ENCODE measurements at regions not wholly inside any gene's neighbourhood (a gene's known extent, or its start where the extent isn't known, plus 50 kb on each side); places are given as distances from the start of the nearest gene placed in this dataset.

DNA sequence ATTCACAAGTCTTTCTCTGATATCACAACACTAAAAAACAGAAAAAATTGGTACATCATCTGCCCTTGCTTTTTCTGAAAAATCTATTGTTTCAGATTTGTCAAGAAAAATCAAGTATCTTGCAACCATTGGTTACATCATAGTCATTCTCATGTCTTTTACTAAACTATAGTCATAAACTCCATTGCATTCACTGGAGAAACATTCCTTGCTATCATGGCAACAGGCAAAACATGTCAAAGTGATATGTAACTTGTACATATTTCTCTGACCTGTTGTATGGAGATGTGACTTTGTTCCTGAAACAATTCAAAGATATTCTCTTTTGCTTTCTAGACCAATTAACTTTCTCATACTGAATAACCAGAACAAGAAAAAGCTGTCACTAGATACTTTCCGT lies 121.9 kb upstream of the ANK2 start:
- Histone ChIP-seq H2BK120ac (ENCODE audit: low read depth, low read length) (no peak overlapping the region), H3K23ac (ENCODE audit: low read depth, low read length) (no peak overlapping the region), H4K5ac (ENCODE audit: low read depth, low read length) (no peak overlapping the region), H3K56ac (ENCODE audit: extremely low read depth, insufficient read depth, low read length) (no peak overlapping the region), H3K9me3 (ENCODE audit: control insufficient read depth, insufficient read depth, low read length) (no peaks in the 10 kb centered on the region), H4K20me1 (ENCODE audit: insufficient read depth, low read length) (no peaks in the 10 kb centered on the region), H3K79me1 (ENCODE audit: low read depth in 1 of 2, low read length in 2 of 2) (no peaks in the 10 kb centered on the region), H3K27me3 (ENCODE audit: control insufficient read depth, insufficient read depth, low read length) (no peaks in the 10 kb centered on the region), H3K36me3 (ENCODE audit: control insufficient read depth, insufficient read depth, low read length) (no peaks in the 10 kb centered on the region), H3K4me1 (ENCODE audit: control insufficient read depth, insufficient read depth, low read length) (no peaks in the 10 kb centered on the region), H2AK9ac (replicated peaks; ENCODE audit: low read depth, low read length, poor library complexity) (no peak overlapping the region), H3K9me1 (ENCODE audit: insufficient read depth, low read length) (no peaks in the 10 kb centered on the region), H2AK5ac (ENCODE audit: low read depth, low read length) (no peak overlapping the region), H3K14ac (replicated peaks; ENCODE audit: low read depth, low read length) (no peak overlapping the region), H3K4me3 (ENCODE audit: insufficient read depth, low read depth, low read length) (no peak overlapping the region), H4K91ac (ENCODE audit: insufficient read depth, low read depth, low read length) (no peak overlapping the region), H4K8ac (ENCODE audit: low read depth in 2 of 2, low read length in 2 of 2) (no peak overlapping the region), H2BK15ac (ENCODE audit: low read depth, low read length) (no peak overlapping the region), H3K9ac (ENCODE audit: low read depth, low read length) (no peak overlapping the region), H3K4ac (ENCODE audit: low read depth, low read length) (no peak overlapping the region), H3K18ac (ENCODE audit: low read depth, low read length) (no peak overlapping the region), H3K27ac (ENCODE audit: insufficient read depth, low read length) (no peak overlapping the region), H3K4me2 (ENCODE audit: low read depth, low read length) (no peak overlapping the region), H2AFZ (replicated peaks; ENCODE audit: low read length, poor library complexity) (no peak overlapping the region), H2BK5ac (ENCODE audit: low read depth, low read length, poor library complexity, severe bottlenecking) (no peak overlapping the region), H2BK20ac (ENCODE audit: low read depth, low read length) (no peak overlapping the region)
- intact Hi-C loops (cut with micrococcal nuclease), result no loop called here
- ATAC-seq (ENCODE audit: low read depth) (no peak), DNase-seq (no peak)
- TF ChIP-seq BHLHE40 (IDR thresholded peaks at IDR 0.05; ENCODE audit: low read depth, low read length) (no peak), SMC3 (IDR thresholded peaks at IDR 0.05; ENCODE audit: low read depth, low read length) (no peak), MXI1 (IDR thresholded peaks at IDR 0.05; ENCODE audit: borderline replicate concordance, low read depth, low read length) (no peak), CHD1 (IDR thresholded peaks at IDR 0.05; ENCODE audit: low read depth, low read length) (no peak), FOS (IDR thresholded peaks at IDR 0.05; ENCODE audit: low read depth, low read length) (no peak), RAD21 (IDR thresholded peaks at IDR 0.05; ENCODE audit: low read length) (no peak), CEBPB (IDR thresholded peaks at IDR 0.05; ENCODE audit: low read depth, low read length) (no peak), NFE2L2 (IDR thresholded peaks at IDR 0.05; ENCODE audit: low read depth, low read length) (no peak), RFX5 (IDR thresholded peaks at IDR 0.05; ENCODE audit: low read depth, low read length) (no peak), USF2 (IDR thresholded peaks at IDR 0.05; ENCODE audit: low read depth, low read length) (no peak), RCOR1 (IDR thresholded peaks at IDR 0.05; ENCODE audit: insufficient replicate concordance, low read length) (no peak), POLR2A (IDR thresholded peaks at IDR 0.05; ENCODE audit: low read depth, low read length) (no peak)
- TF ChIP-seq, protein P1, sequence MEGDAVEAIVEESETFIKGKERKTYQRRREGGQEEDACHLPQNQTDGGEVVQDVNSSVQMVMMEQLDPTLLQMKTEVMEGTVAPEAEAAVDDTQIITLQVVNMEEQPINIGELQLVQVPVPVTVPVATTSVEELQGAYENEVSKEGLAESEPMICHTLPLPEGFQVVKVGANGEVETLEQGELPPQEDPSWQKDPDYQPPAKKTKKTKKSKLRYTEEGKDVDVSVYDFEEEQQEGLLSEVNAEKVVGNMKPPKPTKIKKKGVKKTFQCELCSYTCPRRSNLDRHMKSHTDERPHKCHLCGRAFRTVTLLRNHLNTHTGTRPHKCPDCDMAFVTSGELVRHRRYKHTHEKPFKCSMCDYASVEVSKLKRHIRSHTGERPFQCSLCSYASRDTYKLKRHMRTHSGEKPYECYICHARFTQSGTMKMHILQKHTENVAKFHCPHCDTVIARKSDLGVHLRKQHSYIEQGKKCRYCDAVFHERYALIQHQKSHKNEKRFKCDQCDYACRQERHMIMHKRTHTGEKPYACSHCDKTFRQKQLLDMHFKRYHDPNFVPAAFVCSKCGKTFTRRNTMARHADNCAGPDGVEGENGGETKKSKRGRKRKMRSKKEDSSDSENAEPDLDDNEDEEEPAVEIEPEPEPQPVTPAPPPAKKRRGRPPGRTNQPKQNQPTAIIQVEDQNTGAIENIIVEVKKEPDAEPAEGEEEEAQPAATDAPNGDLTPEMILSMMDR (conservative IDR thresholded peaks at IDR 0.05; ENCODE audit: low read depth, low read length), result no peak
- TF ChIP-seq, protein P2, sequence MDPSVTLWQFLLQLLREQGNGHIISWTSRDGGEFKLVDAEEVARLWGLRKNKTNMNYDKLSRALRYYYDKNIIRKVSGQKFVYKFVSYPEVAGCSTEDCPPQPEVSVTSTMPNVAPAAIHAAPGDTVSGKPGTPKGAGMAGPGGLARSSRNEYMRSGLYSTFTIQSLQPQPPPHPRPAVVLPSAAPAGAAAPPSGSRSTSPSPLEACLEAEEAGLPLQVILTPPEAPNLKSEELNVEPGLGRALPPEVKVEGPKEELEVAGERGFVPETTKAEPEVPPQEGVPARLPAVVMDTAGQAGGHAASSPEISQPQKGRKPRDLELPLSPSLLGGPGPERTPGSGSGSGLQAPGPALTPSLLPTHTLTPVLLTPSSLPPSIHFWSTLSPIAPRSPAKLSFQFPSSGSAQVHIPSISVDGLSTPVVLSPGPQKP (IDR thresholded peaks at IDR 0.05; ENCODE audit: borderline replicate concordance, low read depth, low read length), result no peak
- no TSS peak for BruUV-seq (replicated peaks)
- POLR2A ChIA-PET (ENCODE audit: unreplicated experiment), result no interaction called here
- in situ Hi-C loops (cut with MboI; ENCODE audit: low sequenced_read_pairs), result loop anchor here (25.0 kb wide), 2 partner anchors 290 to 590 kb away; partner anchors contain the start of genes LARP7 and ZGRF1
- WGBS, 2 experiments (ENCODE audit: extremely low coverage in 2 of 2, insufficient read length in 1 of 2), result no CpG with 5 or more reads among the region's 1 CpG
- dilution Hi-C loops (cut with HindIII; ENCODE audit: low sequenced_read_pairs, unreplicated experiment), result no loop called here
- CTCF ChIA-PET, result no interaction called here

Data from IMR-90 (cell line).